GM19468 (cell line): ENCODE measurements at regions not wholly inside any gene's neighbourhood (a gene's known extent, or its start where the extent isn't known, plus 50 kb on each side); places are given as distances from the start of the nearest gene placed in this dataset.
A peak's percentile ranks its signal among the peaks of the same experiment; 100 is the strongest.

Experiments
- ATAC-seq: cut with Tn5 transposase; IDR thresholded peaks from one replicate; pipeline ENCODE4 v1.9.1; 2021; ENCODE audit warnings: mild to moderate bottlenecking, moderate library complexity, moderate number of reproducible peaks; ENCODE audit not compliant: unreplicated experiment; ENCODE audit errors: extremely low read depth

- ATAC-seq: no peak
Measured at GRCh38 chr2:64704161-64704560, 50.4 kb upstream of the SERTAD2 start.

DNA sequence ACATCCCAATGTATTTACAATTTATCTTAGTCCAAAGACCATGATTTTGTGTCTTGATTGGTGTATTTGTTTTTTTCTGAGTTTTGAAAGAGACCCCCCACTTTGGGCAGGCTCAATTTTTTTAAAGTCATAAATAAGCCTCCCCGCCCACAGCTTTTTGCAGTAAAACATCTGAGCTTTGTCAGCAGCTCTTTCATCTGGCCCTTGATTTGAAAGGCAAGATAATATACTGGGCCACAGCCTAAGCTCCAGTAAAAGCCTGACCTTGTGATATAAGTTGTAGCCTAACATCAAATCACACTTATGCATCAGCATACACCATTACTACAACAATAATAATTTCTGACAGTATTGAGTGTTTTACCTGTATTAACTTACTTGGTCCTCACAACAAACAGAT is 51.3 kb upstream of the SERTAD2 start:
- ATAC-seq: no peak

DNA sequence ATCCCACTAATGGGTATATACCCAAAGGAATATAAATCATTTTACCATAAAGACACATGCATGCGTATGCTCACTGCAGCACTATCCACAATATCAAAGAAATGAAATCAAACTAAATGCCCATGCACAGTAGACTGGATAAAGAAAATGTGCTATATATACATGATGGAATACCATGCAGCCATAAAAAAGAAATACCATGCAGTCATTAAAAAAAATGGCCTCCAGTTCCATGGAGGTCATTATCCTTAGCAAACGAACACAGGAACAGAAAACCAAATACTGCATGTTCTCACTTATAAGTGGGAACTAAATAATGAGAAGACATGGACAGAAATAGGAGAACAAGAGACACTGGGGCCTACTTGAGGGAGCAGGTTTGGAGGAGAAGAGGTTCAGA is 53.6 kb upstream of the SERTAD2 start:
- ATAC-seq: no peak

DNA sequence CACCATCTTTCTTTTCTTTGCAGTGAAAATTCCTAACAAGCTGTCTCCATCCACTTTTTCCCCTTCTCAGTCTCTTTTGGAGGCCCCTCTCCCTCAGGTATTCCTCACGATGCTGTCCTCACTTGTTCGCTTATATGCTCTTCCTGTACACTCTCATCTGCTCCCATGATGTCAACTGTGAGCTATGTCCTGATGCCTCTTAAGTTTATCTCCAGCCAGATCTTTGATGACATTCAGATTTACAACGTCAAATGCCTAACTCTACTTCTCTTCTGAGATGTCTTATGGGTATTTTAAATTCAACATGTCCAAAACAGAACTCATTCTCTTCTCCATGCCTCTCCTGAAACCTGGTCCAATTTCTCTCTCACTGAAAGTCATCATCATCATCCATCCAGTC is 55.1 kb upstream of the SERTAD2 start:
- no peak for ATAC-seq

DNA sequence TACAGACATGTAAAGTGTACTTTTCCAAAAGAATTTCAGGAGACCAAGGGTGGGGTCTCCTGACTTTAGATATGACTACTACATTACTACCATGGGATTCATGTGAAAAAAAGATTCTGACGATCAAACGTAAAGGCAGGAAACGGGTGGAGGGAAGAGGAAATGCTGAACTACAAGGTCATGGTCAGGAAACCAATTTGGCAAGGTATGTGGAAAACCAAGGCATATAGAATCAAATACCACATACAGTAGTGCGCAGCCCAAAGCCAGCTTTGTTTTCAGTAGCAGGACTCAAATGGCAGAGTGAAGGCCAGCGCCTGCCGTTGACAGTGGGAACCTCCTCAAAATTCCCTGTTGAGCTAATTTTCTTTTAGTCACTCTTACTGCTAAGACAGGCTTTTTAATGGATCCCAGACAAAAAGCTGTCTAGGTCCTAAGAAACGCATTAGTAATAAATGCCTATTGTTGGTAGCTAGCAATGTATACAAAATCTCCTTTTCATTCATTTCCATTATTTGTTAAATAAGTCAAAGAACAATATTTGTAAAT is 57.6 kb upstream of the SERTAD2 start:
- ATAC-seq: no peak

GRCh38 chr2:64713686-64714085 is 60.0 kb upstream of the SERTAD2 start:
- no peak for ATAC-seq

- ATAC-seq: no peak
Measured at GRCh38 chr2:64716569-64716968, 62.9 kb upstream of the SERTAD2 start.

GRCh38 chr2:64718250-64718885 is 64.7 kb upstream of the SERTAD2 start:
- no peak for ATAC-seq

DNA sequence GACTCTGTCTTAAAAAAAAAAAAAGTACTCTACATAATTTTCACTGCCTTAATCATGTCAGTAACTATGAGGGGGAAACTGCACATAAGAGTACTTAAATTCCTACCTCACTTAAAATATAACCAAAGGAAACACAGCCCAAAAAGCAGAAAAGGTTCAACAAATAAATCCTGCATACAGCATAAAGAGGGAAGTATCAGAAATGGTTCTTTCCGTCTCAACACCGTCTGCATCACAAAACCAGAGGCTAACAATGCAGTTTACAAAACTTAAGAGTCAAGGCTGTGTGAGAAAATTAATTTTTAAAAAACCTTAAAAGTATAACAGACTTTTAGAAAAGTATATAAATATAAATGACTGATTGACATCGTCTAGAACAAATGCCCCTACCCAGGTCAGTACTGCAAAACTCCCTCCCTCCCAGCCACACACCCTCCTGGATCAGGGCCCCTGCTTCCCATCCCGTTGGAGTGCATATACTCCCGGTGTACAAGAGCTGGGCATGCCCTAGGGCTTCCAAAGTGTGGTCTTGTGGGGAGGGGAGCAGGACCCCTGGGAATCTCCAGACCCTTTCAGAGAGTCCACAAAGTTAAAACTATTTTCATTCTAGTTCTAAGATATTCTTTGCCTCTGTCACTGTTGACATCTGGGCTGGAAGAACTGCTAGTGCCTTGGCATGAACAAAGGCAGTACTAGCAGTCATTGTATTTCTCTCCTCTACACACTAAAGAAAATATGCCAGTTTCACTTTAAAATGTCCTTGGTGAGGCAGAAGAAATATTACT is 67.0 kb upstream of the SERTAD2 start:
- no peak for ATAC-seq

GRCh38 chr2:64721320-64721623 is 67.6 kb upstream of the SERTAD2 start:
- ATAC-seq: no peak

- no peak for ATAC-seq
Measured at GRCh38 chr2:64722291-64723044, 68.8 kb upstream of the SERTAD2 start.

- ATAC-seq: peak; percentile 83
Measured at GRCh38 chr2:64727013-64727767, 73.5 kb upstream of the SERTAD2 start.

DNA sequence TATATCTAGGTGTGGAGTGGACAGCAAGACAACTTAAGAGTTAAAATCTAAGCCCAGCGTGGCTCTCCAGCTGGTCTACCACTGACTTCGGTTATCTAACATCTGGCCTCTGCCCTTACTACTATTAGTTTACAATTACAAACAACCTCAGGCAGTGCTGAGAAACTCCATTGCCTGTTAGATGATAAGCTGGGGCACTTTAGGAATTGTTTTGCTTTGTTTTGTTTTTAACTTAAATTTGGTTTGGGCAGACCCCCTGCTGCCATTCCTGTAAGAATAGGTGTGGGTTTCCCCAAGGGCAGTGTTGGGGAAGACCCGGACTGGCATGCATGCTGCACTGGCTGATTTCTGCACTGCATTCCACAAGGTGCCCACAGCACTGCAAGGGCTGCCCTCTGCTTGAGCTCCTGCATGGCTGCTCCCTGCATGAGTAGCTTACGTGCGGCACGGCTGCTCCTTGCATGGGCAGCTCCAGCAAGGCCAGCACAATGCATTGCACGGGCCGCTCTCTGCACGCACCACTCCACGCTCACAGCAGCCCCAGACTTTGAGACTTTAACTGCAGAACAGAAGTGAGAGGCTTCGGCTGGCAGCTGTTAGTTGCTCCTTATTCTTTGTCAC is 74.2 kb upstream of the SERTAD2 start:
- ATAC-seq: no peak

DNA sequence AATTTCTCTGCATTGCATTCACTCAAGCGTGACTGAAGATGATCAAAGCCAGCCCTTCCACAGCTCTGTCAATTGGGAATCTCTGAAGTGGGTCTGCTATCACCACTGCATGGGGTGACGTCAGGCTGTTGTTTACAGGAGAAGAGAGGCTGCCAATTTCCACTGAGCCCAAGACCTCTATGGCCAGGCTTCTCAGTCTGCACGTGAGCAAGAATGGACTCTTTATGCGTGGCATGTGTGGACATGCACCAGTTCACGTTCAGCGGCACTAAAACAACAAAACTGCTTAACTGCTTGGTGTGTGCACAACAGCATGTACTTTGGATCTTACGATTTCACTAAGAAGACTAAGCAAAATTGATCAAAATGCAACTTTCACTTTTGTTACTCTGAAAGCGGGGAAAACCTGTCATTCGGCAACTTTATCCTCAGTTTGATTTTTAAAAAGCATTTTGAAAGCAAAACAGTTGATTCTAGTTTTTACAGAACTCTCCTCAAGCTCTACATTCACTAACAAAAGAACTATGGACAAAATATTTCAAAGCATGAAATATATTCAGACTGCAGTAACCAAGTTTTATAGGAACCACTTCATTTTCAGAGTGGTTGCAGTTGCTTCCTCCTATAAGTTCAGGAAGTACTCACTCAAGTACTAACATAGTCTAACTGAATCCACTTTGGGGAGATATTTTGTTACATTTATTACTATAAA is 77.0 kb upstream of the SERTAD2 start:
- ATAC-seq: no peak

- ATAC-seq: no peak
Measured at GRCh38 chr2:64731263-64731643, 77.5 kb upstream of the SERTAD2 start.

DNA sequence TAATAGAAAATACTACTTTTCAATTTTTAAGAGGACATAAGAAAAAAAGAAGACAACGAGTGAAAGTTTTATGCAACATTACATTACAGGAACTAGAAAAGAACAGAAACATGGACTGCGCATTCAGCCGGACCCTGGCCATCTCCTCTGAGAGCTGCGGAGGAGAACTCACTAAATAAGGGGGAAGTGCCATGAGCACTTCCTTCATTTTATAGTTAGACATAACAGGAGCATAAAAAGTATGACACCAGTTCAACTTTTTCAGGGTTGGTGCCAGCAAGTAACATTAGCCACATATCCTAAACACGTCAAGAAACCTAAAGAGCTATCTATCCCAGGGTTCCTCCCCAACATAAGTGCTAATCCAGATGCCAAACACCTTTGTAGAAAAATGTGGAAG is 78.0 kb upstream of the SERTAD2 start:
- no peak for ATAC-seq

GRCh38 chr2:64732146-64732545 is 78.4 kb upstream of the SERTAD2 start:
- ATAC-seq: no peak

GRCh38 chr2:64735504-64735903 is 81.8 kb upstream of the SERTAD2 start:
- ATAC-seq: no peak

GRCh38 chr2:64737547-64737946 is 83.8 kb upstream of the SERTAD2 start:
- no peak for ATAC-seq
